Fibroblast of villous mesenchyme (primary cell): ENCODE measurements at regions not wholly inside any gene's neighbourhood (a gene's known extent, or its start where the extent isn't known, plus 50 kb on each side); places are given as distances from the start of the nearest gene placed in this dataset.
"Not testable (repeated sequence)": the region's sequence is repeated elsewhere in the genome, so short reads cannot be mapped to it uniquely, and the experiment has no call there.

Source experiments
- DNase-seq: peaks from one replicate; pipeline ENCODE4 v3.0.0-alpha.2; 2010; ENCODE audit warnings: low read depth
- H3K4me3 ChIP-seq: 2 replicates; pipeline ENCODE4 v1.5.1; 2011; ENCODE audit warnings: low read depth, mild to moderate bottlenecking, low read length
- TF ChIP-seq, protein P1 (sequence below): IDR thresholded peaks from 2 replicates; pipeline ENCODE4 v1.5.1; 2012; ENCODE audit warnings: low read depth, mild to moderate bottlenecking, low read length; ENCODE audit not compliant: insufficient read depth

DNA sequence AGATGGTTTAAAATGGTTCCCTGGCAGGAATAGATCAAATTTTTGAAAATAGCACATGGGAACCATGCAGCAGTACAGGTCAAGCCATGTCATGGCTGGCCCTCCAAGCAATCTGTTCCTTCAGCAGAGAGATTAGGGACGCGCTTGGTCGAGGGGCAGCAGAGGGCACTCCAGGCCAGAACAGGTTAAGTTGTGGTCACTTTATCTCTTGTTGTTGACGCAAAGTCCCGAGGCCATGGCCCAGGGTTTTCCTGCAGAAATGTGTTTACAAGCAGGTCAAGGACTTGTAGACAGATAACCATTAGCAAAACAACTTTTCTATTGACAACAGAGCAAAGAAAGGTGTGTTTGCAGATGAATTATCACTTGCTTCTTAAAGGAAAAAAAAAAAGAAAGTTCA, 570.0 kb upstream of the NR2F2 start:
- DNase-seq: peak; percentile 69
- TF ChIP-seq, protein P1, sequence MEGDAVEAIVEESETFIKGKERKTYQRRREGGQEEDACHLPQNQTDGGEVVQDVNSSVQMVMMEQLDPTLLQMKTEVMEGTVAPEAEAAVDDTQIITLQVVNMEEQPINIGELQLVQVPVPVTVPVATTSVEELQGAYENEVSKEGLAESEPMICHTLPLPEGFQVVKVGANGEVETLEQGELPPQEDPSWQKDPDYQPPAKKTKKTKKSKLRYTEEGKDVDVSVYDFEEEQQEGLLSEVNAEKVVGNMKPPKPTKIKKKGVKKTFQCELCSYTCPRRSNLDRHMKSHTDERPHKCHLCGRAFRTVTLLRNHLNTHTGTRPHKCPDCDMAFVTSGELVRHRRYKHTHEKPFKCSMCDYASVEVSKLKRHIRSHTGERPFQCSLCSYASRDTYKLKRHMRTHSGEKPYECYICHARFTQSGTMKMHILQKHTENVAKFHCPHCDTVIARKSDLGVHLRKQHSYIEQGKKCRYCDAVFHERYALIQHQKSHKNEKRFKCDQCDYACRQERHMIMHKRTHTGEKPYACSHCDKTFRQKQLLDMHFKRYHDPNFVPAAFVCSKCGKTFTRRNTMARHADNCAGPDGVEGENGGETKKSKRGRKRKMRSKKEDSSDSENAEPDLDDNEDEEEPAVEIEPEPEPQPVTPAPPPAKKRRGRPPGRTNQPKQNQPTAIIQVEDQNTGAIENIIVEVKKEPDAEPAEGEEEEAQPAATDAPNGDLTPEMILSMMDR: peak; percentile 9
- no peak overlapping the region for H3K4me3 ChIP-seq

DNA sequence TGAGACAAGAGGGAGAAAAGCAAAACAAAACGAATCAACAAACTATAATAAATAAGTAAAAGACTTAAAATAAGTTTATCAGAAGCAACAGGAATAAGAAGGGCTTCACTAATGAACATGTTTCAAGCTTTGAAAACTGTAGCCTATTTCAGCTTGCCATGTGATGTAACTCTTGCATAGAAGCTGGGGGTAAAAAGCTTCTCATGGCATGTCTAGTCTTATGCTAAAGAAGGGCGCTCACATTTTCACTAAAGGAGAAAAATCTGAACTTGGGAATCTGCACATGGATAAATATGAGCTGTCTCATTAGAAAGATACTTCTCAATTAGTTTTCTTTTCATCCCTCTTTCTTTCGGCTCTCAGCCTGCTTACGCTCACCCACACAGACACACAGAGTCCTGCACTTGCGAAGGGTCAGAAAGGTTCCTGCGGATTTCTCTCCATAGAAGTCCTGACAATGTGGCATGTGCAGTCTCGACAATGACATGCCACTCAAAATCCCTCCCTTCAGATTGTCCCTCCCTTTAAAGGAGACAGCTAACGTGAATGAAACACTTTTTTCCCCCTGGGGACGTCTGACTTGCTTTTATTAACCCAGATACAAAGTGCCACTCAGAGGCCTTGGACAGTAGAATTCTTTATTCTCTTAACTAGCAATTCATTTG, 568.9 kb upstream of the NR2F2 start:
- no peak overlapping the region for H3K4me3 ChIP-seq
- DNase-seq: no peak
- TF ChIP-seq, protein P1: no peak

DNA sequence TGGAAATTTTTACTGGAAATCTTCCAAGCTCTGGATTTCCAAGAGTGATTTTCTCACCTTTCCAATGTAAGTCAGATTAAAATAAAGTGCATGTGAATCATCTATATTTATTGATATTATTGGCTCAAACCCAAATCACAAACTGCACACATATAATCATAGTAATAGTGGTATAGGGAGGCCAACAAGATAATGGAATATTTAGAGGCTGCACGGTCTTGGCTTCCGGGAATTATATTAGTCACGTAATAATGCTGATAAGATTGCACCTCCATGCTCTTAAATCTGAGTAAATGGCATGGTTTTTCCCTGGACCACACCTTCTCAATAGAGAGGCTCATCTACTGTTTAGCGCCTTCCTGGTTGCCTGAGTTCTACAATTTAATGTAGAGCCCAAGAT, 567.1 kb upstream of the NR2F2 start:
- H3K4me3 ChIP-seq: no peak overlapping the region
- TF ChIP-seq, protein P1: no peak
- no peak for DNase-seq

DNA sequence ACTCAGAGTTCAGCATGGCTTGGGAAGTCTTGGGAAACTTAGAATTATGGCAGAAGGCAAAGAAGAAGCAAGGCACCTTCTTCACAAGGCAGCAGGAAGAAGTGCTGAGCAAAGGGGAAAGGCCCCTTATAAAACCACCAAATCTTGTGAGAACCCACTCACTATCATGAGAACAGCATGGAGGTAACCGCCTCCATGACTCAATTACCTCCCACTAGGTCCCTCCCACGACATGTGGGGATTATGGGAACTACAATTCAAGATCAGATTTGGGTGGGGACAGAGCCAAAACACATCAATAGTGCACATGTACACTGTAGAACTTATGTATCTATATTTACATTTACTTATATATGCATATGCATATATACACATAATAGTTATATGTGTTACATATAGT, 565.3 kb upstream of the NR2F2 start:
- H3K4me3 ChIP-seq: no peak overlapping the region
- no peak for DNase-seq
- TF ChIP-seq, protein P1: no peak

DNA sequence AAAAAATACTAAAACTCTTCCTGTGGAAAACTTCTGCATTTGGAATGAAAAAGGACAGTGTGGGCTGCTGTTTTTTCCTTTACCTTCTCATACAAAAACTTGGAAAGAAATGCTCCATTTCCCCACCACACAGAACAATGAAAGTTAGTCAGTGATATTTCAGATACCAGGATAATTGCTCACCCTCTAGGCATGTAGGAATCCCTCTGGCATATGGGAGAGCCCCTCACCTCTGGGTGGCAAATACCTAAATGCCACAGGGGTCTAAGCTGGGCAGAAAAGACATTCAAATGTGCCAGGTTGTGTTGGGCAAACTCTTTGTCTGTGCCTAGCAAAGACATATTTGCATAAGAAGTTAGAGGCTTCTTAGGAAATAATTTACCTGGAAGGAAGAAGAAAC, 560.3 kb upstream of the NR2F2 start:
- no peak for DNase-seq
- no peak overlapping the region for H3K4me3 ChIP-seq
- TF ChIP-seq, protein P1: no peak

DNA sequence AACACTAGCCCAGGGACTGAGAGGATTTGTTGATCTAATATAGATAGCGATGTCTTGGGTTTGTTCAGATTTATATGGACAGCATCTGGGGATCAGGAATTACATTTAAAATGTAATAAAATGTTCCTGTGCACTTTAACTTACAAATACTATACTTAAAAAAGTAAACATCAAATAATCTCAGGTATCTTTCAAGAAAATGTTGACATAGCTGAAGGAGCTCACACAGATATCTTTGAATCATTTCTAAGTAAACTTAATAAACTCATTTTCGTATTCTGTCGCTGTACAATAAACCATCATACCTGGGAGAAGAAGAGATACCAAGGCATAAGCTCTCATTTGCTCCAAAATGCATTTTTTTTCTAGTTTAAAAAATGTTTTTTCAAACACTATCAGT, 557.5 kb upstream of the NR2F2 start:
- H3K4me3 ChIP-seq: no peak overlapping the region
- DNase-seq: no peak
- TF ChIP-seq, protein P1: no peak

DNA sequence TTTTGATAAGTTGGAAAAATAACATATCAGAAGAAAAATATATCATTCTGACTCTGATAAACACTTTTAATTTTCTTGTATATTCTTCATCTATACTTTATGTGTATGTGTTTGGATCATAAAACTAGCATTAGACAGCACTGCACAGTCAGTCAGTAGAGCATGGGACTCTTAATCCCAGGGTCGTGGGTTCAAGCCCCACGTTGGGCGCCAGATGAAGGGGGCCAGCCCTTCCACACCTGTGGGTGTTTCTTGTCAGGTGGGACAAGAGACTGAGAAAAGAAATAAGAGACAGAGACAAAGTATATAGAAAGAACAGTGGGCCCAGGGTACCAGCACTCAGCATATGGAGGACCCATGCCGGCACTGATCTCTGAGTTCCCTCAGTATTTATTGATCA, 546.0 kb upstream of the NR2F2 start:
- no peak overlapping the region for H3K4me3 ChIP-seq
- TF ChIP-seq, protein P1: no peak
- DNase-seq: no peak

DNA sequence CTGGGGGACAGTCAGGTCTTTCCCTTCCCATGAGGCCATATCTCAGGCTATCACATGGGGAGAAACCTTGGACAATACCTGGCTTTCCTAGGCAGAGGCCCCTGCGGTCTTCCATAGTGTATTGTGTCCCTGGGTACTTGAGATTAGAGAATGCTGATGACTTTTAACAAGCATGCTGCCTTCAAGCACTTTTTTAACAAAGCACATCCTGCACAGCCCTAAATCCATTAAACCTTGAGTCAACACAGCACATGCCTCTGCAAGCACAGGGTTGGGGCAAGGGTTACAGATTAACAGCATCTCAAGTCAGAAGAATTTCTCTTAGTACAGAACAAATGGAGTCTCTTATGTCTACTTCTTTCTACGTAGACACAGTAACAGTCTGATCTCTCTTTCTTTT, 545.2 kb upstream of the NR2F2 start:
- DNase-seq, H3K4me3 ChIP-seq: not testable (repeated sequence)
